ENCODE measurements at regions not wholly inside any gene's neighbourhood (a gene's known extent, or its start where the extent isn't known, plus 50 kb on each side); places are given as distances from the start of the nearest gene placed in this dataset.

DNA sequence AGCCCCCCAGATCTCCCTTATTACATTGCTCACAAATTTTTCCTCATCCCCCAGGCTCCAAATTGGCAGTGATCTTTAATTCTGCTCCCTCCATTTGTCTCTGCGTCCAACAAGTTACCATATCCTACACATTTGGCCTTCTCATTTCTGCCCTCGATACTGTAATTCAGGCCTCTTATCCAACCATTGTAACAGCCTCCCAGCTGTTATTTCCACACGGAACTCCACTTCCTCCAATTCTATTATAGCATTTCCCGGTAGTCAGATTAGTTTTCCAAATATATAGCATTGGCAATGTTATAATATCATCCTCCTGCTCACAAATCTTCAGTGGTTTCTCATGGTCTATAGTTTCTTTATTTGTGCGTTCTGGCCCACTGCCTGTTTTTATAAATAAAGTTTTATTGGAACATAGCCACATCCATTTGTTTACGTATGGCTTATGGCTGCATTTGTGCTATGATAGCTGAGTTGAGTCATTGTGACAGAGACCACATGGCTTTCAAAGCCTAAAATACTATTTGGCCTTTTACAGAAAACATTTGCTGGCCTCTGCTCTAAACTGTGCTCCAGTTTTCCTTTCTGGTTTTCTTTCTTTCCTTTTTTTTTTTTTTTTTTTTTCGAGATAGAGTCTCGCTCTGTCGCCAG, 126.5 kb upstream of the ZNF438 start:
- WGBS, 3 donors: 58 to 77% (median 71%) methylated on average over 8 to 9 of the region's 9 CpGs
- H3K27ac ChIP-seq (ENCODE audit: low read depth, low read length): no peak overlapping the region

DNA sequence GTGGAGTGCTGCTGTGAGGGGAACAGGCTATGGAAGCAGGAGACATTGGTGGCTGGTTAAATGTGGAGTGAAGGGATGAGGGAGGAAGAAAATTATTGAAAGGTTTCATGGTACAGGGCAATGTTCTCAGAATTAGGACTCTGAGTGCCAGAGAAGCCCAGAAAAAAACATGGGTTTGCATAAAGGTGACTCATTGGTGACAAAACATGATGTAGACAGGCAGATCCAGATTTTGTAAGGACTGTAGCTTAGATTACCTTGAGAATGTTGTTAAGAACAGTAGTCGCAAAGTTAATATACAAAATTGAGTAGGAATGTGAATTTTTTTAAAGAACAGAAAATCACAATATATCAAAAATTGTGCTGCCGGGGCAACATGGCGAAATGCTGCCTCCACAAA, 134.9 kb upstream of the ZNF438 start:
- no peak overlapping the region for H3K27ac ChIP-seq (ENCODE audit: low read depth, low read length)
- 91 to 100% (median 95%) methylated on average over 3 of the region's 3 CpGs for WGBS, 3 donors

DNA sequence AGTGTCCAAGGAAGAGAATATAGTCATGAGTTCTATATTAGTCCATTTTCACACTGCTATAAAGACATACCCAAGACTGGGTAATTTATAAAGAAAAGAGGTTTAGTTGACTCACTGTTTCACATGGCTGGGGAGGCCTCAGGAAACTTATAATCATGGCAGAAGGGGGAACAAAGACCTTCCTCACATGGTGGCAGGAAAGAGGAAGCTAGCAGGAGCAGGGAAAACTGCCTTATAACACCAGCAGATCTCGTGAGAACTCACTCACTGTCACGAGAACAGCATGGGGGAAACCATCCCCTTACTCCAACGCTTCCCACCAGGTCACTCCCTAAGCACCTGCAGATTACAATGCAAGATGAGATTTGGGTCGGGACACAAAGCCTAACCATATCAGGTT, 139.0 kb upstream of the ZNF438 start:
- WGBS, 3 donors: 76 to 88% (median 84%) methylated on average over 4 of the region's 4 CpGs

DNA sequence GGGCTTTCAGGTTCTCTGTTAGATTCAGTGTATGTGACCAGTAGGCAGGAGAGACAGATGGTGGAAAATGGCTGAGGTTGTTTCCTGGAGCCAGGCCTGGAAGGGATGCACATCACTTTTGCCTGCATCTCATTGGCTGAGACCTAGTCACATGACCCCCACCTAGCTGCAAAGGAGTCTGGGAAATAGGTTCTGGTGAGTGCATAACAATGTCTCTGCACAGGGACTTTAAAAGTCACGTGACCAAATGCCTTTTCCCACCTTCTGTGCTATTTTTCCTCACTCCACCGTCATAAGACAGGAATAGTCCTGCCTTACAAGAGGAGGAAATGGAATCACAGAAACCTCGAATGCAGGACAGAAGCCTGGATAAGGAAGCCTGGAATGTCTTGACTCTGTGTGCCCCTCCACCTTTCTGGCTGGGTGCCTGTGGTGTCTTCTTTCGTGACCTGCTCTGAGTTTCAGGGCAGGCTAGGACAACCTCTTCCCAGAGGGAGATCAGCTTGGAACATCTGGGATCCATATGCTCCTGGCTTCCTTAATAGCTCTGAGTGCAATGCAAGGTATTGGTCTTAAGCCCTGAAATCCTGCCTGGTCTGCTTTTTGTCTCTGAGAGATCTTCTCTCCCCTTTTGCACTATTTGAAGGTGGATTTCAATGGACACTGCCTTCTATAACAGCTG, 139.9 kb upstream of the ZNF438 start:
- 66 to 85% (median 76%) methylated on average over 4 of the region's 4 CpGs for WGBS, 3 donors
- no peak overlapping the region for H3K27ac ChIP-seq (ENCODE audit: low read depth, low read length)

More for the DNA sequence above, 139.0 kb upstream of the ZNF438 start:
- no peak overlapping the region for H3K27ac ChIP-seq (ENCODE audit: low read depth, low read length)

DNA sequence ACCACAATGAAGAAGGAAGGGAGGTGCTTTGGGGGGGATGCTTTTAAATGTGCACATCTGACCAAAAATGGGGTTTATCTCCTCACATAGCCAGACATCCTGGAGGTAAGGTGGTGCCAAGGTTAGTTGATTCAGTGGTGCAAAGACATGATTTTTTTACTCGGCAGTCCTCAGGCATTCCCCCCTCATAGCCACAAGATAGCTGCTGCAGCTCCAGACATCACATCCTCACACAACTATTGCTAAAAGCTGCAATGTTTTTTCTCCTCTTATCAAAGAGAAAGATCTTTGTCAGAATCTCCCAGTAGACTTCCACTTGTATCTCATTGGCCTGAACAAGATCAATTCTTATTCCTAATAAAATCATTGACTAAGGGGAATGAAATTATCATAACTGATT, 141.3 kb upstream of the ZNF438 start:
- H3K27ac ChIP-seq (ENCODE audit: low read depth, low read length): no peak overlapping the region
- WGBS, 3 donors: 79 to 94% (median 88%) methylated on average over 1 of the region's 1 CpG

DNA sequence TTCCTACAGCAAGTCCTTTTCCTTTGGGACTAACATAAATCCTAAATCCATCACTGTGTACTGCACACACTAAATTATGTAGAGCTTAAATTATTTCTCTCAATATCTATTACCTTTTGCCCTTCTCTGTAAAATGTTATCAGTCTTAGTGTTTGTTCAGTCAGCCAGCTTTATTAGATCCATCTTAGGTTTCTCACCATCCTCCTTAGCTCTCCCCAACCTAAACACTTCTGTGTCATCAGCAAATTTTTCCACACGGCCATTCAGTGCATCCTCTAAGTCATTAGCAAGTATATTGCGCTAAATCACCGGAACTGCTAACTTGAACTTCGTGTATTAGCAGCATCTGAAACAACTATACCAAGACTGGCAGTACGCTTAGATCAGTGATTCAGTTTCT, 142.1 kb upstream of the ZNF438 start:
- no peak overlapping the region for H3K27ac ChIP-seq (ENCODE audit: low read depth, low read length)
- 79 to 93% (median 93%) methylated on average over 5 of the region's 5 CpGs for WGBS, 3 donors

DNA sequence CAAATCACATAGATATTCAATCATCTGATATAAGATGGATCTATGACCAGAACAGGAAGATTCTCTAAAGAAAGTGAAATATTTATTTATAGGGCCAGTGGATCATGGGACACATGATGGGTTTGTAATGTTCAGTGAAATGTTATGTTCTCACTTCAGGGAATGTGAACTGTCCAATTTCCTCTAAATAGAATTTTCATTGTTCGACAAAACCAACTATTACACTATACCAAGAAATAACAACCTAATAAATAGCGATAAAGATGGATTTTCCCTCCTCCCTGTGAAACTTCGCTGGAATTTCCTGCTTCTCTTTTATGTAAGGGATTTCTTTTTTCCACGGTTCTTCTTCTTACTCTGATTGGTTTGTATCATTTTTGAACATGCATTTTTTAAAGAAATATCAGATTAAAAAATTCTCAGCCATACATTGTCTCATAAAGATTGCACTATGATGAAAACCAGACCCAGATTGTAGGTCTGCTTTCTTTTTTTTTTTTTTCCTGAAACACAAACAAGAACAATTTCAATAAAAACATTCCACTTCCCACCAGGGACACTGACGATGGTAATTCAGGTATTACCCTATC, 139.8 kb upstream of the ZEB1 start:
- H3K27ac ChIP-seq (ENCODE audit: low read depth, low read length): no peak overlapping the region
- 66 to 71% (median 70%) methylated on average over 5 of the region's 5 CpGs for WGBS, 3 donors

DNA sequence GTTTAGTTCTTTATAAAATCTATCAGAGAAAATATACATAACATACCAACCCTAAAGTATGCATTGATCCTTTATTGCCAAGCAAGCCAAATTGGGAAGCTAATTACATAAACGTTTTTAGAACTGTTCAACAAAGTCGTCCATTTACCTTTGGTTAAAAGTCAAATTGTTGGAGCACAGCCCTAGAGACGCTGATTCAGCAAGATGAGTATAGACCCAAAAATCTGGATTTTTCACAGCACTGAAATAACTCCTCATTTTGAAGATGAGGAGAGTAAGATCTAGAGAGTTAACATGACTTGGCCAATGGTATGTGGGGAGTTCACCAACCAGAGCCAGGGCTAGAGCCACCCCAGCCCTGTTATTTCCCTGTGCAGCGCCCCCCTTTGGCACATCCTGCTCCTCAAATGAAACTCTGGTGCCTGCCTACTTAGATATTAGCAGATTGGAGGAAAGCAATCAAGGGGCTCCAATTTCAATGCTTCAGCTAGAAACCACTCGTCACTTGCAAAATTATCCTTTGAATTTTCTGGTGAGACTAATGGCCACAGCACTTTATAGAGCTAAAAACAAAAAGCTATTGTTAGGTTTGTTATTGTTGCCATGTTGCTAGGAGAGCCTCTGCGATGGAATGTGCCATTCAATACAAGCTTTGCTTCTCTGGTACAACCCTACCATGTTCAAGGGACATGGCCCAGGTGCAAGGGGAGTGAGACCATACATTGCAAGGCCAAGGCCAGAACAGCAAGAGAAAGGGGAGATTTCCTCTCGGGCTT, 132.6 kb upstream of the ZEB1 start:
- 48 to 79% (median 77%) methylated on average over 7 of the region's 7 CpGs for WGBS, 3 donors

DNA sequence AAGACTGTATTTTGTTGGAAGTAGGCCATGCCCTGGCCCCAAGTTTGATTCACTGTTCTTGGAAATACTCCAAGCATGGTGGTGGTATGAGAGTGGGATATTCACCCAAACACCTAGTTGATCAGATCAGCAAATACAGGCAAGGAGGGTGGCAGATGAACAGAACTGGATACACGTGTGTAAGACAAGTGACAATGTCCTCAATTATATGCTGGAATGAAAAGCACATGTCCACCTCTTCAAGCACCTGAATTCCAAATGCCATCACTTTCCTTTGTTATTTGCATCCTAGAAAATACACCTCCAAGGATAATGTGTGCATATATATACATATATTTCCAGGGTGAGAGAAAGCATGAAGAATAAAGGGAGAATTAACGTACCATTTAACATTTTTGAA, 131.8 kb upstream of the ZEB1 start:
- H3K27ac ChIP-seq (ENCODE audit: low read depth, low read length): no peak overlapping the region
- WGBS, 3 donors: 83 to 96% (median 91%) methylated on average over 2 of the region's 2 CpGs

More for the DNA sequence above, 132.6 kb upstream of the ZEB1 start:
- H3K27ac ChIP-seq (ENCODE audit: low read depth, low read length): no peak overlapping the region

DNA sequence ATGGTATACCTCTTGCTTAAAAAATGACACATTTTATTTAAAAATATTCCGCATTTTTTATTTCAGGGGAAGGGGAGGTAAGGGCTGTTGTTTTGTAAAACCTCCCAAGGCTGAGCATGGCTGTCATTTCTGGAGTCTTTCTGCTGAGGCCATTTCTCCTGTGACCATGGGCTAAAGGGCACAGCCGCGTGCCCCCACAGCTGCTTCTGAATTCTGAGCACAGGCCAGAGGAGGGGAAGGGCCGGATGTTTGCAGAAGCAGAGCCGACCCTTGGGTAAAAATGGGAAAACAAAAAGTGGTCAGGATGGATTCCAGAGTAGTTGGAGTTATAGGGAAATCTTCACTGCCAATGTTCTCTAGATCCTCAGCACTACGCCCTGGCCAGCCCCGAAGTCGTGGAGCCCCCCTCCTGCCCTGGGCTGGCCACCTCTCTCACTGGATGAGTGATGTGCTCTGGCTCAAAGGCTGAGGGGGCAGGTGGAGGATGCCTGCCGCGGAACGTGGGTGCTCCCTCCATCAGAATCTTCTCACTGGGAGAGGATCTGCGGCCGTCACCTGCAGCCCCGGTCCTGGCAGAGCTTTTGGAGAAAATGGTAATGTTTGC, 131.3 kb upstream of the ZEB1 start:
- WGBS, 3 donors: 79 to 92% (median 85%) methylated on average over 14 of the region's 14 CpGs
- no peak overlapping the region for H3K27ac ChIP-seq (ENCODE audit: low read depth, low read length)

DNA sequence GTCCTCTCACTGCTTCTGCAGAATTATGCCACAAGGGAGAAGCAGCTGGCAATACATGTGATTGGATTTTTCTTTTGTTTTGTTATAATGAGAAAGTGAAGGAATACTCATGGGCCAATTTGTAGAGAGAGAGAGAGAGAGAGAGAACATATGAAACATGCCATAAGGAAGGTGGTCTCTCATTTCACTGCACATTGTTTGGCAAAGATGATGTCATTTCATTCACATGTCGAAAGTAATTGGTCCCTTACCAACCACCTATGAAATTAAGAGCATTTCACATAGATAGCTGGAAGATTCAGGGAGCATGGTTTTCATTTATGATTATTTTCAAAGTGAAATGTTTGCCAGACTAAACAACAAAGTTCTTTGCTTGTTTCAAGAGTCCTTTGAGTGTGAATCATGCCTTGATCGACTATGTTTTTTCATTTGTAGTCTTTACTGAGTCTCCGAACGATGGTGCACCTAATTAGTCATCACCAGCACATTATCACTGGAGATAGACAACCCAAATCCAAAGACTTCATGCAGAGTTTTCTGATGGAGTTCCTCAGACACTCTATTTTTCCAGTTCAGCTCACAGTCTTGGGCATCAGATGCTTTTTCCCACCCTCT, 130.1 kb upstream of the ZEB1 start:
- WGBS, 3 donors: 76 to 92% (median 87%) methylated on average over 4 of the region's 4 CpGs
- H3K27ac ChIP-seq (ENCODE audit: low read depth, low read length): no peak overlapping the region

DNA sequence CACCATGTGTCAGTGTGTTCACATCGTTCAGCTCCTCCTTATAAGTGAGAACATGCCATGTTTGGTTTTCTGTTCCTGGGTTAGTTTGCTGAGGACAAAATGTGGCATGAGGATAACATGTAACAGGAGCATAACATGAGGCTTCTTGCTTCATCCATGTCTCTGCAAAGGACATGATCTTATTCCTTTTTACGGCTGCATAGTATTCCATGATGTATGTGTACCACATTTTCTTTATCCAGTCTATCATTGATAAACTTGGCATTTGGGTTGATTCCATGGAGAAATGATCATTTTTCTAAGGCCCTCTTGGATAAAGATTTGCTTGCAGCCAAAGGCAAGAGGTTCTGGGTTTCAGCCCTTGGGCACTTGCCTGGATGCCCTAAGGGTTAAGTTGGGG, 128.5 kb upstream of the ZEB1 start:
- 96 to 98% (median 98%) methylated on average over 2 of the region's 2 CpGs for WGBS, 3 donors

DNA sequence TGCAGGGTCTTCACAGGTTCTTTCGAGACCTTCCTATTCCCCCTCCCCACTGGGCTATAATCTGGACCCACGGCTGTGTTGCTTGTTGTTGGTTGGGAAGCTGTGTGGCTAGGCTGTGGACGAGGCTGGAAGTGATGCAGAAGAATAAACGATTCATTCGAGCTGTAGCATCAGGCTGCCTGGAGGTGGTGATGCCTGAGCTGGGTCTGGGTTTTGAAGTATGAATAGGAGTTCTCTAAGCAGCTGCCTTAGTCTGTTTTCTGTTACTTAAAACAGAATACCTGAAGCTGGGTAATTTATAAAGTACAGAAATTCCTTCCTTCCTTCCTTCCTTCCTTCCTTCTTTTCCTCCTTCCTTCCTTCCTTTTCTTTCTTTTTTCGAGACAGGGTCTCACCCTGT, 126.5 kb upstream of the ZEB1 start:
- no peak overlapping the region for H3K27ac ChIP-seq (ENCODE audit: low read depth, low read length)
- WGBS, 3 donors: 79 to 90% (median 86%) methylated on average over 6 of the region's 6 CpGs

More for the DNA sequence above, 128.5 kb upstream of the ZEB1 start:
- H3K27ac ChIP-seq (ENCODE audit: low read depth, low read length): no peak overlapping the region

DNA sequence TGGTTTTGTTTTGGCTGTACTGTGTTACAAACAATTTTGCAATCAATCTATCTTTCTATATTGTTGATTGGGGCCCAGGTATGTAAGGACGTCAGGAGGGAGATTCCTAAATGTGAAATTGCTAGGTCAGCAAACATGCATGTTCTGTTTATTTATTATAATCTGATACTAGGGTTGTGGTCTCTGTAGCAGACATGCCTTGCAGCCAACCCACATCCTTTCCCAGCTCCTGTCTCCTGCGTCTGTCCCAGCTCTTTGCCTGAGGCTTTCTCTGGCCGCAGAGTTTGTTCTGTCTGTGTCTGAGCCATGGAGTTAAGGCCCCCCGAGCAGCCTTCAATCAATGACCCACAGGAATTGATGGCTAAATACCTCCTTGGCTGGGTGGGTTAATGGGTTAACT, 124.0 kb upstream of the ZEB1 start:
- 49 to 77% (median 75%) methylated on average over 4 of the region's 4 CpGs for whole genome bisulfite sequencing, 3 donors
- H3K27ac ChIP-seq (ENCODE audit: low read depth, low read length): no peak overlapping the region

DNA sequence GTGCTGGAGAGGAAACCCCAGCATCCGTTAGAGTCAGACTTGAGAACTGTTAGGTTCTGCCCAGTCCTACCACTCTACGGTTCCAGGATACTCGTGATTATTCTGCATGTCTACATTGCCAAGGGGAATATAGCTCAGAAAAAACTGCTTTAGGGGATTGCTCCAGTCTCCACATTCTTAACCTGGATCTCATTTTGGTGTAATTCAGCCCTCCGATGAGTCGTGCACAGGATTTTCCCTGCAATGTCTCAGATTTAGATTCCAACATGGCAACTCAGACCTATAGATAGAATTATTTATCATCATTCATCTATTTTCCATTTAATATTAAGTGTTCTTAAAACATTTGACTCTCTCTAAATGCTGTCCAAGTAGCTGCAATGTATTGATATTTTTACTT, 121.1 kb upstream of the ZEB1 start:
- H3K27ac ChIP-seq (ENCODE audit: low read depth, low read length): no peak overlapping the region
- WGBS, 3 donors: 74 to 87% (median 86%) methylated on average over 5 of the region's 5 CpGs

DNA sequence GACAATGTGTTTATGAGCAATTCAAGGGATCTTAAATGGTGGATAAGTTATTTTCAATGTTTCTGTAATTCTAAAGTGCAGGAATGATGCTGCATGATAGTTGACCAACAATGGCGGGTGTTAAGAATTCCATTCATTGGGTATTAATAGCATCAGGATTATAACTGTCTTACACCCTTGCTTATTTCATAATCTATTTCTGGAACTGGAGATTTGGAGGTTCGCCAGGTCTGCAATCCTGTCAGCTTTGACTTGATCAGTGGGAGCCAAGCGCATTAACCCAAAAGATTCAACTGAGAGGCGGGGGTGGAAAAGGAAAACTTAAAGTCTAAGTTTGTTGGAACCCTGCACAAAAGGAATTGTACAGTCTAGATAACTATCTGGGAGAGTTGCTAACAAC, 114.9 kb upstream of the ZEB1 start:
- H3K27ac ChIP-seq (ENCODE audit: low read depth, low read length): no peak overlapping the region
- 60 to 71% (median 71%) methylated on average over 4 of the region's 4 CpGs for WGBS, 3 donors

DNA sequence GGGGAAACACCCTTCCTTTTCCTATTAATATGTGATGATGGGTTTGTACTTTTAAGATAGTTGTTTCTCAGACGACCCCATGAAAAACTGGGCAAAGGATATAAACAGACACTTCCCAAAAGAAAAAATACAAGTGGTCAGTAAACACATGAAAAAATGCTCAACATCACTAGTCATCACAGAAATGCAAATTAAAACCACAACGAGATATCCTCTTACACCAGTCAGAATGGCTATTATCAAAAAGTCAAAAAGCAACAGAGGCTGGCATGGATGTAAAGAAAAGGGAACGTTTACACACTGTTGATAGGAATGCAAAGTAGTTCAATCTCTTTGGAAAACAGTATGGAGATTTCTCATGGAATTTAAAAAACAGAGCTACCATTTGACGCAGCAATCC, 111.4 kb upstream of the ZEB1 start:
- 41 to 58% (median 56%) methylated on average over 4 of the region's 4 CpGs for WGBS, 3 donors
- no peak overlapping the region for H3K27ac ChIP-seq (ENCODE audit: low read depth, low read length)

DNA sequence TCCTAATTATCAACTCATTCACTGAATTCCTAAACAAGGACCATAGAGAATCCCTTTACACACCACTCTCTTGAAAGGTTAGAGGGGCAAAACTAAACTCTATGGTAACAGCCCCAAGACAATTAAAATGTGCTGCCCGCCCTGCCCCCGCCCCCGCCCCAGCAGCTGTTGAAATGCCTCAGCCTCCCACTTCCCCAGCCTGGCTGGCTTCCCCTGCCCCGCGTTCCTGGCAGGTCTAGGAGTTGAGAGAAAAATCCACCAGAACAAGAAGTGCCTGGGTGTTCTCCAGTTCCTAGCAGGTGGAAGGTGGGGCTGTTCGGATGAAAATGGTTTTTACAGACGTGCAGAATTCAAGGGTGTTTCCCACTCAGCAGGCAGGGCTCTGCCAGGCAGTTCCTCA, 109.5 kb upstream of the ZEB1 start:
- WGBS, 3 donors: 52 to 82% (median 54%) methylated on average over 7 of the region's 7 CpGs

More for the DNA sequence above, 109.5 kb upstream of the ZEB1 start:
- no peak overlapping the region for H3K27ac ChIP-seq (ENCODE audit: low read depth, low read length)

Data from adipose tissue (tissue), 3 donors.